Gastroesophageal sphincter (tissue), 4 donors: ENCODE measurements at regions not wholly inside any gene's neighbourhood (a gene's known extent, or its start where the extent isn't known, plus 50 kb on each side); places are given as distances from the start of the nearest gene placed in this dataset.

Experiments used
- ATAC-seq: fragments of 150-250 bp; one replicate; pipeline ENCODE4 v1.9.1; 2016; ENCODE audit warnings: mild to moderate bottlenecking, moderate library complexity
- H3K27ac ChIP-seq, 4 donors: fragments of 200-600 bp; sonication (generic) in 3 of 4; 1 replicate in 3 of 4; 2 replicates in 1 of 4; pipeline ENCODE4 v1.5.1; 2016 to 2019
- H3K27me3 ChIP-seq: fragments of 200-600 bp; sonication (generic); one replicate; pipeline ENCODE4 v1.5.1; 2019
- H3K36me3 ChIP-seq, 2 donors: fragments of 200-600 bp; sonication (generic); one replicate each; pipeline ENCODE4 v1.5.1; 2019; ENCODE audit warnings: control low read depth in 1 of 2
- H3K4me1 ChIP-seq, 3 donors: fragments of 200-600 bp; sonication (generic); 1 replicate in 2 of 3; 2 replicates in 1 of 3; pipeline ENCODE4 v1.5.1; 2016 to 2019; ENCODE audit warnings: control low read depth in 2 of 3
- H3K4me3 ChIP-seq, 2 donors: fragments of 200-600 bp; sonication (generic); one replicate each; pipeline ENCODE4 v1.5.1; 2019; ENCODE audit warnings: mild to moderate bottlenecking in 1 of 2, moderate library complexity in 1 of 2
- H3K9me3 ChIP-seq, 3 donors: fragments of 200-600 bp; sonication (generic); one replicate each; pipeline ENCODE4 v1.5.1; 2017 to 2019; ENCODE audit warnings: control low read depth in 2 of 3
- CTCF ChIP-seq, 4 experiments: fragments of 200-600 bp in 2 of 4; fragments of 450-650 bp in 2 of 4; sonication (generic) in 1 of 4; IDR thresholded peaks; one replicate each; pipeline ENCODE4 v1.5.1; 2017 to 2019; ENCODE audit warnings: antibody characterized with exemption in 4 of 4, mild to moderate bottlenecking in 2 of 4, moderate library complexity in 2 of 4
- EP300 ChIP-seq: sonication (generic); formaldehyde crosslinking; IDR thresholded peaks from one replicate; pipeline ENCODE4 v1.6.1; 2017; ENCODE audit warnings: antibody characterized with exemption, mild to moderate bottlenecking
- POLR2A ChIP-seq, 2 donors: fragments of 450-650 bp; IDR thresholded peaks; one replicate each; pipeline ENCODE4 v1.6.1; 2017; ENCODE audit warnings: antibody characterized with exemption in 2 of 2, mild to moderate bottlenecking in 2 of 2, moderate library complexity in 1 of 2
- POLR2AphosphoS5 ChIP-seq: sonication (generic); formaldehyde crosslinking; IDR thresholded peaks from one replicate; pipeline ENCODE4 v1.6.1; 2017; ENCODE audit warnings: antibody characterized with exemption
- WGBS, 2 donors: methylation state at CpG; one replicate each; pipeline ENCODE4 v1.1.5; 2018; ENCODE audit warnings: low coverage in 1 of 2; 5-methylcytosine and 5-hydroxymethylcytosine counted together

- Histone ChIP-seq H3K36me3 (no peaks in the 10 kb centered on the region), H3K27me3 (peaks cover 7% of the 10 kb centered on the region), H3K4me1 (no peaks in the 10 kb centered on the region), H3K4me3 (no peak overlapping the region), H3K27ac (no peak overlapping the region), H3K9me3 (no peaks in the 10 kb centered on the region)
- no peak for ATAC-seq
- no peak for TF ChIP-seq CTCF (IDR thresholded peaks at IDR 0.05)
- no peak for TF ChIP-seq POLR2A (IDR thresholded peaks at IDR 0.05)
- TF ChIP-seq POLR2AphosphoS5, result no peak
- TF ChIP-seq EP300, result no peak
- WGBS, 2 donors, result 50 to 64% methylated on average over 5 to 6 of the region's 6 CpGs
These were observed 97.9 kb upstream of the ALKAL2 start for GRCh38 chr2:385785-386184.

GRCh38 chr2:385061-385460 is 97.2 kb upstream of the ALKAL2 start:
- 88 to 94% methylated on average over 6 of the region's 9 CpGs for WGBS, 2 donors
- no peaks in the 10 kb centered on the region for H3K4me1 ChIP-seq

GRCh38 chr2:383888-384287 is 96.0 kb upstream of the ALKAL2 start:
- ATAC-seq, result no peak
- peaks cover 11% of the 10 kb centered on the region for H3K27me3 ChIP-seq
- no peak overlapping the region for H3K4me3 ChIP-seq
- 58 to 79% methylated on average over 2 to 8 of the region's 10 CpGs for WGBS, 2 donors
- TF ChIP-seq POLR2A (IDR thresholded peaks at IDR 0.05) (no peak), POLR2AphosphoS5 (no peak), CTCF (IDR thresholded peaks at IDR 0.05) (no peak), EP300 (no peak)
- H3K4me1 ChIP-seq, result no peaks in the 10 kb centered on the region
- H3K9me3 ChIP-seq, result no peaks in the 10 kb centered on the region
- H3K36me3 ChIP-seq, result no peaks in the 10 kb centered on the region
- H3K27ac ChIP-seq, result no peak overlapping the region

More at GRCh38 chr2:385061-385460, 97.2 kb upstream of the ALKAL2 start:
- H3K36me3 ChIP-seq, result no peaks in the 10 kb centered on the region
- H3K27ac ChIP-seq, result no peak overlapping the region
- H3K27me3 ChIP-seq, result peaks cover 7% of the 10 kb centered on the region
- no peak overlapping the region for H3K4me3 ChIP-seq
- H3K9me3 ChIP-seq, result no peaks in the 10 kb centered on the region
- ATAC-seq, result no peak
- TF ChIP-seq EP300, result no peak
- TF ChIP-seq POLR2A (IDR thresholded peaks at IDR 0.05), result no peak
- TF ChIP-seq CTCF (IDR thresholded peaks at IDR 0.05), result no peak
- no peak for TF ChIP-seq POLR2AphosphoS5

GRCh38 chr2:383178-383577 is 95.3 kb upstream of the ALKAL2 start:
- no peak overlapping the region for H3K27ac ChIP-seq
- H3K4me1 ChIP-seq, result no peaks in the 10 kb centered on the region
- no peak overlapping the region for H3K4me3 ChIP-seq
- WGBS, 2 donors, result 22 to 40% methylated on average over 11 to 13 of the region's 13 CpGs
- H3K36me3 ChIP-seq, result no peaks in the 10 kb centered on the region
- no peaks in the 10 kb centered on the region for H3K9me3 ChIP-seq
- peaks cover 11% of the 10 kb centered on the region for H3K27me3 ChIP-seq
- ATAC-seq, result no peak
- no peak for TF ChIP-seq POLR2AphosphoS5
- no peak for TF ChIP-seq CTCF (IDR thresholded peaks at IDR 0.05)
- TF ChIP-seq EP300, result no peak
- TF ChIP-seq POLR2A (IDR thresholded peaks at IDR 0.05), result no peak

GRCh38 chr2:382728-383022 is 94.8 kb upstream of the ALKAL2 start:
- ATAC-seq, result no peak
- Histone ChIP-seq H3K27ac (no peak overlapping the region), H3K4me3 (no peak overlapping the region), H3K36me3 (no peaks in the 10 kb centered on the region), H3K4me1 (no peaks in the 10 kb centered on the region), H3K27me3 (peaks cover 6% of the 10 kb centered on the region), H3K9me3 (peaks cover 0 to 4% (median 0%) of the 10 kb centered on the region in 3 donors)
- TF ChIP-seq CTCF (IDR thresholded peaks at IDR 0.05) (no peak), POLR2A (IDR thresholded peaks at IDR 0.05) (no peak), POLR2AphosphoS5 (no peak)
- WGBS, 2 donors, result 93 to 95% methylated on average over 3 to 4 of the region's 7 CpGs
